NT2/D1 (cell line): ENCODE measurements at regions not wholly inside any gene's neighbourhood (a gene's known extent, or its start where the extent isn't known, plus 50 kb on each side); places are given as distances from the start of the nearest gene placed in this dataset.

Experiments used
- DNase-seq: peaks from one replicate; pipeline ENCODE4 v3.0.0-alpha.2; 2011; ENCODE audit warnings: low read depth, low spot score
- H3K27me3 ChIP-seq: 2 replicates; pipeline ENCODE4 v1.6.0; 2011; ENCODE audit warnings: mild to moderate bottlenecking; ENCODE audit not compliant: insufficient read length, insufficient read depth
- H3K36me3 ChIP-seq: 2 replicates; pipeline ENCODE4 v1.6.1; 2011; ENCODE audit warnings: mild to moderate bottlenecking, low read length, mixed read lengths; ENCODE audit not compliant: insufficient read depth, insufficient read length
- H3K4me1 ChIP-seq: 2 replicates; pipeline ENCODE4 v1.5.1; 2011; ENCODE audit not compliant: insufficient read depth, insufficient read length
- H3K4me3 ChIP-seq: 2 replicates; pipeline ENCODE4 v1.5.1; 2011; ENCODE audit warnings: low read depth; ENCODE audit not compliant: insufficient read length
- H3K9ac ChIP-seq: 2 replicates; pipeline ENCODE4 v1.6.0; 2011; ENCODE audit warnings: low read depth; ENCODE audit not compliant: insufficient read length
- H3K9me3 ChIP-seq: 2 replicates; pipeline ENCODE4 v1.5.1; 2011; ENCODE audit warnings: mild to moderate bottlenecking, low read length; ENCODE audit not compliant: insufficient read depth
- SUZ12 ChIP-seq: IDR thresholded peaks from 2 replicates; pipeline ENCODE4 v1.6.1; 2011; ENCODE audit not compliant: insufficient read length, insufficient read depth; ENCODE audit errors: extremely low read depth
- YY1 ChIP-seq: IDR thresholded peaks from 2 replicates; pipeline ENCODE4 v1.6.1; 2011; ENCODE audit not compliant: insufficient read length, insufficient read depth
- ZNF274 ChIP-seq: IDR thresholded peaks from 2 replicates; pipeline ENCODE4 v1.6.1; 2011; ENCODE audit warnings: mild to moderate bottlenecking, low read depth, low read length

- no peak for TF ChIP-seq SUZ12
- no peak for TF ChIP-seq YY1
- Histone ChIP-seq H3K4me1 (no peaks in the 10 kb centered on the region), H3K27me3 (no peaks in the 10 kb centered on the region), H3K4me3 (no peak overlapping the region), H3K36me3 (no peaks in the 10 kb centered on the region), H3K9ac (no peak overlapping the region), H3K9me3 (no peaks in the 10 kb centered on the region)
- no peak for DNase-seq
These were observed 226.7 kb upstream of the SYNDIG1 start for GRCh38 chr20:24242763-24243162.

DNA sequence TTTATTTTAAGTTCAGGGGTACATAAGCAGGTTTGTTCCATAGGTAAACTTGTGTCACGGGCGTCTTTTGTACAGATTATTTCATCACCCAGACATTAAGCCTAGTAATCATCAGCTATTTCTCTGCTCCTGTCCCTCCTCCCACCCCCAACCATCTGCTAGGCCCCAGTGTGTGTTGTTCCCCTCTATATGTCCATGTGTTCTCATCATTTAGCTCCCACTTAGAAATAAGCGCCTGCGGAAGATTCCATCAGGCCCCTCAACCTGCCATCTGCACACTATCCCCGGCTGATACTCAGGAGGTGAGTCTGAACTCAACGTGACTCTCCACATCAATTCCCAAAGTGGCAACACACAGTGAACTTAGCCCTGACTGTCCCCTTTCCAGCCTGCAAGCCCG, 228.0 kb upstream of the SYNDIG1 start:
- no peaks in the 10 kb centered on the region for H3K36me3 ChIP-seq
- H3K4me3 ChIP-seq = no peak overlapping the region
- no peaks in the 10 kb centered on the region for H3K27me3 ChIP-seq
- H3K9ac ChIP-seq = no peak overlapping the region
- no peaks in the 10 kb centered on the region for H3K9me3 ChIP-seq
- H3K4me1 ChIP-seq = no peaks in the 10 kb centered on the region
- DNase-seq = no peak
- TF ChIP-seq YY1 = no peak

DNA sequence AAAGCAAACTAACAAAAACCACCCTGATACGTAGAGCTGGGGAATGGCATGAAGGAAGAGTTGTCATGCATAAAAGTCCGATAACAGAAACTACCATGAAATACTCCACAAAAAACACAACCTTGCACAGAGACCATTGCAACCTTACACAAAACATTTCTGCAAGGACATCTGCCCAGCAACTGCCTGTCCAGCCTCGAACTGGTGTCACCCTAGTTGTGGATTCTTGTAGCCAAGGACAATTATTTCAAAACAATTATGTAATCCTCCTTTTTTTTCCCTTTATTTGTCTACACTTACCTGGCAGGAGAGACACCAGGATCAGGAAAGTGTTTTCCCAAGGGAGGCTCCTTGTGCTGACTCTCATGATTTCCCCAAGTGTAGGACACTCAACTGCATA, 232.5 kb upstream of the SYNDIG1 start:
- Histone ChIP-seq H3K4me3 (no peak overlapping the region), H3K4me1 (no peaks in the 10 kb centered on the region), H3K27me3 (no peaks in the 10 kb centered on the region), H3K9ac (no peak overlapping the region), H3K36me3 (no peaks in the 10 kb centered on the region), H3K9me3 (no peaks in the 10 kb centered on the region)
- no peak for TF ChIP-seq ZNF274
- TF ChIP-seq SUZ12 = no peak
- TF ChIP-seq YY1 = no peak
- DNase-seq = no peak

GRCh38 chr20:24236201-24236600, 233.2 kb upstream of the SYNDIG1 start:
- TF ChIP-seq YY1 (no peak), ZNF274 (no peak), SUZ12 (no peak)

DNA sequence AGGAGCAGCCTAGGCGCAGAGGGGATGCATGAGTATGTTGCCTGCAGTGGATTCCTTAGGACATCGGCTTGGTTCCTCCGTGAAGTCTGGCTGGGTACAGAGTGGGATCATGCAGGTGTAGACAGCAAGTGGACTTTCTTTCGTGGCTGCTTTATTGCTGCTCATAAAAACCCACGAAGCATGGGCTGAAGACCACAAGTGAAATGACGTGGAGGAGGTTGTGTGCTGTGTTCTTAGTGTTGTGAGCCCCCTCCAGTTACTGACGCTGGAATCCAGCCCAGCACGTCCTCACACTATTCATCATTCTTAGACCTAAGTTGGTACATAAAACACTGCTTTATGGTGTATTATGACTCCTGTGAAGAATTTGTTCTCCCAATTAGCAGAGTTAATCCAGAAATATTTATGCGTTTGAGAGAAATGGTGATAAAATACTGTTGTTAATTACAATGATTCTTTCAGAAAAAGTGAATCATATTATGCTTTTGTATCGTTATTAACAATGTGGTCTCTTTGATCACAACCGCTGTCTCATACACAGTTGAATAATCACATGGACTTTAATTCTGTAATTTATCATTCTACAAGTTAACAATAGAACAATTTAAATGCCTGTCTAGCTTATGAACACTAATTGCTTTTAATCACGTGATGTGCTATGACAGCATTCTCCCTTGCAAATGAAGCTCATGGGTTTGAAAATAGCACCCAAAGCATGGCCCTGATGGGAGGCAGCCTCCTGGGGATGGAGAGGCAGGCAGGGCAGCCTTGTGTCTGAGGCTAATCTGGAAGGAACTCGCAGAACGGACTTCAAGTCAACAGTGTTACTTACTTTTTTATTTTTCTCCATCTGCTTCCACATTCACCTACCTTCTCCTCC, 233.9 kb upstream of the SYNDIG1 start:
- TF ChIP-seq YY1 (no peak), ZNF274 (no peak), SUZ12 (no peak)
- Histone ChIP-seq H3K36me3 (no peaks in the 10 kb centered on the region), H3K4me1 (no peaks in the 10 kb centered on the region), H3K9ac (no peak overlapping the region), H3K9me3 (no peaks in the 10 kb centered on the region), H3K4me3 (no peak overlapping the region), H3K27me3 (no peaks in the 10 kb centered on the region)
- no peak for DNase-seq

More at GRCh38 chr20:24236201-24236600, 233.2 kb upstream of the SYNDIG1 start:
- Histone ChIP-seq H3K36me3 (no peaks in the 10 kb centered on the region), H3K9me3 (no peaks in the 10 kb centered on the region), H3K9ac (no peak overlapping the region), H3K4me3 (no peak overlapping the region), H3K4me1 (no peaks in the 10 kb centered on the region), H3K27me3 (no peaks in the 10 kb centered on the region)
- no peak for DNase-seq

DNA sequence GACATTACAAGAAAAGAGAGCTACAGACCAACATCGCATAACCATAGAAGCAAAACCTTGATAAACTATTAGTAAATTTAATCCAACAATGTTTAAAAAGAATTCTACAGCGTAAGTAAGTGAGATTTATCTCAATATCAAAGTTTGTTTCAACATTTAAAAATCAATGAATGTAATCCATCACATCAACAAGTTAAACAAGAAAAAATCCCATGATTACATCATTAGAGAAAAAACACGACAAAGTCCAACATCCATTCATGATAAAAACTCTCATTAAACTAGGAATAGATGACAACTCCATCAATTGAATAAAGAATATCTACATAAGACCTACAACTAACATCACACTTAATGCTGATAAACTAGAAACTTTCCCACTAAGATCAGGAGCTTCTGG, 239.0 kb upstream of the GGTLC1 start:
- no peak overlapping the region for H3K4me3 ChIP-seq
- H3K9ac ChIP-seq = no peak overlapping the region
- no peaks in the 10 kb centered on the region for H3K36me3 ChIP-seq
- TF ChIP-seq SUZ12 (no peak), YY1 (no peak), ZNF274 (no peak)
- H3K27me3 ChIP-seq = no peaks in the 10 kb centered on the region
- no peak for DNase-seq
- no peaks in the 10 kb centered on the region for H3K4me1 ChIP-seq
- H3K9me3 ChIP-seq = no peaks in the 10 kb centered on the region

DNA sequence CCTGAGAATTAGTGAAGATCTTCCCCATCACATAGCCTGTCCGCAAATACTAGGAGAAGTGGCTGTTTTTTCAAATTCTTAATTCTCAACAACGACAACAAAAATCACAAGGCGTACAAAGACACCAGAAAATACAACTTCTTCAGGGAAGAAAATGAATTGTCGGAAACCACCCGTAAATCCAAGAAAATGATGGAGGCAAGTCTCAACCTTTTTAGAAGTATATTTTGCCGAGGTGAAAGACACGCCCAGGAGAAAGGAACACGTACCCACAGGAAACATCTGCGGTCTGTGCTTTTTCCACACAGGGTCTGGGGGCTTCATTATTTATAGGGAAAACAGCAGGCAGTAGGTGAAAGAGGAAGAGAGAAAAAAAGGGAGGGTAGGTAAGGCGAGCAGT, 223.9 kb upstream of the GGTLC1 start:
- no peak overlapping the region for H3K4me3 ChIP-seq
- DNase-seq = no peak
- H3K36me3 ChIP-seq = no peaks in the 10 kb centered on the region
- no peak overlapping the region for H3K9ac ChIP-seq
- H3K27me3 ChIP-seq = no peaks in the 10 kb centered on the region
- TF ChIP-seq ZNF274 (no peak), YY1 (no peak), SUZ12 (no peak)
- H3K9me3 ChIP-seq = no peaks in the 10 kb centered on the region
- H3K4me1 ChIP-seq = peaks cover 6% of the 10 kb centered on the region

- peak; percentile 28 for DNase-seq
- TF ChIP-seq YY1 = no peak
- TF ChIP-seq SUZ12 = no peak
- no peak for TF ChIP-seq ZNF274
- Histone ChIP-seq H3K9ac (no peak overlapping the region), H3K4me1 (peaks cover 6% of the 10 kb centered on the region), H3K4me3 (no peak overlapping the region), H3K36me3 (no peaks in the 10 kb centered on the region), H3K9me3 (no peaks in the 10 kb centered on the region), H3K27me3 (no peaks in the 10 kb centered on the region)
These were observed 223.4 kb upstream of the GGTLC1 start for GRCh38 chr20:24211972-24212371.
